ENCODE measurements at regions not wholly inside any gene's neighbourhood (a gene's known extent, or its start where the extent isn't known, plus 50 kb on each side); places are given as distances from the start of the nearest gene placed in this dataset.

DNA sequence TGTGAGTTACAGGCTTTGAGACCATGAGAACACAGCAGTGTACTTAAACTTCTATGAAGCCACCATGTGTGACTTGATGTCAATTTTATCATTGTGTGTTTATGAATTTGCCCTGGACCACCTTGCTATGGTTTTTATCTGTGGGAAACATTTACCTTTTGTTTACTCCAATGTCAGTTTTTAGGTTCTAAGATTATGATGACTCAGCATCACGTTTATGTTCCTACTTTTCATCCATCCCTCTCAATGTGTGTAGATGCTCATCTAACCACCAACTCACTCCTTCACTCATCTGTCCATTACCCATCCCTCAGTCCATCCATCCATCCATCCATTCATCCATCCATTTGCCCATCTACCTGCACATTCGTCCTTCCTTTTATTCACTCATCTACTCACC lies 338.8 kb downstream of the MIAT start:
- no peak overlapping the region for H2BK15ac ChIP-seq (ENCODE audit: low read length)
- no peak overlapping the region for H2BK5ac ChIP-seq (ENCODE audit: low read depth, low read length)
- no peak overlapping the region for H3K4me2 ChIP-seq (ENCODE audit: insufficient read depth in 1 of 2, low read depth in 2 of 2, low read length in 2 of 2)
- H2AFZ ChIP-seq (ENCODE audit: low read length), result no peak overlapping the region
- no peak overlapping the region for H2BK120ac ChIP-seq (replicated peaks; ENCODE audit: low read depth, low read length)
- no peak overlapping the region for H3K18ac ChIP-seq (ENCODE audit: extremely low read depth, low read length)
- H3K4me3 ChIP-seq (ENCODE audit: extremely low read depth in 1 of 4, insufficient read depth in 2 of 4, low read depth in 3 of 4, low read length in 4 of 4), result no peak overlapping the region
- H2AK5ac ChIP-seq (ENCODE audit: low read depth, low read length), result no peak overlapping the region
- no peaks in the 10 kb centered on the region; a peak in 1 of 7 replicates for H3K27me3 ChIP-seq (replicated peaks in 1 of 4; ENCODE audit: control insufficient read depth in 3 of 4, extremely low read depth in 1 of 4, insufficient read depth in 3 of 4, low read length in 3 of 4)
- TF ChIP-seq MAFK (IDR thresholded peaks at IDR 0.05; ENCODE audit: low read depth, low read length), result peak; percentile 84
- TF ChIP-seq, protein P1, sequence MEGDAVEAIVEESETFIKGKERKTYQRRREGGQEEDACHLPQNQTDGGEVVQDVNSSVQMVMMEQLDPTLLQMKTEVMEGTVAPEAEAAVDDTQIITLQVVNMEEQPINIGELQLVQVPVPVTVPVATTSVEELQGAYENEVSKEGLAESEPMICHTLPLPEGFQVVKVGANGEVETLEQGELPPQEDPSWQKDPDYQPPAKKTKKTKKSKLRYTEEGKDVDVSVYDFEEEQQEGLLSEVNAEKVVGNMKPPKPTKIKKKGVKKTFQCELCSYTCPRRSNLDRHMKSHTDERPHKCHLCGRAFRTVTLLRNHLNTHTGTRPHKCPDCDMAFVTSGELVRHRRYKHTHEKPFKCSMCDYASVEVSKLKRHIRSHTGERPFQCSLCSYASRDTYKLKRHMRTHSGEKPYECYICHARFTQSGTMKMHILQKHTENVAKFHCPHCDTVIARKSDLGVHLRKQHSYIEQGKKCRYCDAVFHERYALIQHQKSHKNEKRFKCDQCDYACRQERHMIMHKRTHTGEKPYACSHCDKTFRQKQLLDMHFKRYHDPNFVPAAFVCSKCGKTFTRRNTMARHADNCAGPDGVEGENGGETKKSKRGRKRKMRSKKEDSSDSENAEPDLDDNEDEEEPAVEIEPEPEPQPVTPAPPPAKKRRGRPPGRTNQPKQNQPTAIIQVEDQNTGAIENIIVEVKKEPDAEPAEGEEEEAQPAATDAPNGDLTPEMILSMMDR (IDR thresholded peaks at IDR 0.05; ENCODE audit: control extremely low read depth in 1 of 3, insufficient read depth in 1 of 3, low read depth in 1 of 3, low read length in 3 of 3), result no peak
- H3K23ac ChIP-seq (ENCODE audit: insufficient read length), result no peak overlapping the region
- H3K23me2 ChIP-seq (ENCODE audit: low read depth, low read length), result peaks cover 4% of the 10 kb centered on the region; the same call in 1 of the 2 replicates
- no peak overlapping the region for H2BK12ac ChIP-seq (ENCODE audit: low read depth, low read length)
- H3K36me3 ChIP-seq (ENCODE audit: control insufficient read depth in 2 of 4, insufficient read depth in 4 of 4, low read length in 3 of 4), result no peaks in the 10 kb centered on the region
- CTCF ChIA-PET (ENCODE audit: partially characterized antibody), result no interaction called here
- H3K14ac ChIP-seq (ENCODE audit: insufficient read length), result no peak overlapping the region
- FAIRE-seq, result no peak
- H4K5ac ChIP-seq (ENCODE audit: insufficient read length, low read depth, low read length), result no peak overlapping the region
- H4K91ac ChIP-seq (replicated peaks; ENCODE audit: insufficient read length, low read length), result no peak overlapping the region
- H3K27ac ChIP-seq (ENCODE audit: low read depth, low read length), result no peak overlapping the region
- H4K8ac ChIP-seq (ENCODE audit: extremely low read depth, insufficient read depth, low read length), result no peak overlapping the region
- no peaks in the 10 kb centered on the region for H3K4me1 ChIP-seq (replicated peaks in 1 of 4; ENCODE audit: control insufficient read depth in 3 of 4, insufficient read depth in 4 of 4, low read length in 3 of 4)
- H3K9ac ChIP-seq (replicated peaks in 1 of 4; ENCODE audit: extremely low read depth in 1 of 4, low read depth in 3 of 4, low read length in 3 of 4), result no peak overlapping the region
- H3K4ac ChIP-seq (replicated peaks; ENCODE audit: insufficient read length, low read depth, low read length), result no peak overlapping the region
- no peak overlapping the region for H2BK20ac ChIP-seq (ENCODE audit: low read length)
- POLR2A ChIA-PET (ENCODE audit: partially characterized antibody), result no interaction called here
- no peaks in the 10 kb centered on the region for H3K79me2 ChIP-seq (ENCODE audit: control insufficient read depth in 1 of 2, insufficient read depth in 2 of 2, low read length in 2 of 2)
- DNase-seq (ENCODE audit: low read depth in 1 of 2, low spot score in 2 of 2), result no peak
- no peaks in the 10 kb centered on the region for H4K20me1 ChIP-seq (replicated peaks in 1 of 2; ENCODE audit: control insufficient read depth in 1 of 2, insufficient read depth in 2 of 2, low read length in 2 of 2)
- WGBS, 2 experiments (ENCODE audit: extremely low coverage in 1 of 2, insufficient coverage in 1 of 2, insufficient read length in 1 of 2, insufficient replicate concordance in 2 of 2, low coverage in 1 of 2, low lambda C conversion rate in 2 of 2, missing lambda C conversion rate in 1 of 2), result 83 to 100% methylated on average over 1 to 2 of the region's 2 CpGs
- no peaks in the 10 kb centered on the region for H3K79me1 ChIP-seq (ENCODE audit: low read depth, low read length)
- peak overlapping the region; percentile 13 for H3K56ac ChIP-seq (replicated peaks; ENCODE audit: insufficient read length, low read depth, low read length)
- H3K9me3 ChIP-seq (ENCODE audit: insufficient read depth in 2 of 2, low read depth in 1 of 2, low read length in 1 of 2), result no peaks in the 10 kb centered on the region

Data from H1 (cell line).